GM18520 (cell line): ENCODE measurements at regions not wholly inside any gene's neighbourhood (a gene's known extent, or its start where the extent isn't known, plus 50 kb on each side); places are given as distances from the start of the nearest gene placed in this dataset.
"Not testable (repeated sequence)": the region's sequence is repeated elsewhere in the genome, so short reads cannot be mapped to it uniquely, and the experiment has no call there.

Source experiments
- ATAC-seq: cut with Tn5 transposase; IDR thresholded peaks from one replicate; pipeline ENCODE4 v1.9.1; 2021; ENCODE audit not compliant: unreplicated experiment

- no peak for ATAC-seq
Measured at GRCh38 chr12:42741771-42742510, 152.4 kb upstream of the PRICKLE1 start.

- ATAC-seq = no peak
Measured at GRCh38 chr12:42741091-42741490, 151.5 kb upstream of the PRICKLE1 start.

- no peak for ATAC-seq
Measured at GRCh38 chr12:42737398-42737797, 147.9 kb upstream of the PRICKLE1 start.

GRCh38 chr12:42735861-42736361 lies 146.4 kb upstream of the PRICKLE1 start:
- no peak for ATAC-seq

GRCh38 chr12:42733911-42734310 lies 144.4 kb upstream of the PRICKLE1 start:
- ATAC-seq = no peak

GRCh38 chr12:42732908-42733411 lies 143.4 kb upstream of the PRICKLE1 start:
- no peak for ATAC-seq

- no peak for ATAC-seq
Measured at GRCh38 chr12:42730291-42730690, 140.7 kb upstream of the PRICKLE1 start.

- ATAC-seq = no peak
Measured at GRCh38 chr12:42729535-42729900, 140.0 kb upstream of the PRICKLE1 start.

- ATAC-seq = no peak
Measured at GRCh38 chr12:42728770-42729534, 139.4 kb upstream of the PRICKLE1 start.

- ATAC-seq = no peak
Measured at GRCh38 chr12:42728287-42728686, 138.7 kb upstream of the PRICKLE1 start.

GRCh38 chr12:42725809-42726208 lies 136.3 kb upstream of the PRICKLE1 start:
- no peak for ATAC-seq

GRCh38 chr12:42716491-42716891 lies 126.9 kb upstream of the PRICKLE1 start:
- ATAC-seq = no peak

GRCh38 chr12:42713566-42713965 lies 124.0 kb upstream of the PRICKLE1 start:
- not testable (repeated sequence) for ATAC-seq

GRCh38 chr12:42708374-42708773 lies 118.8 kb upstream of the PRICKLE1 start:
- ATAC-seq = not testable (repeated sequence)

- ATAC-seq = no peak
Measured at GRCh38 chr12:42707312-42708226, 118.0 kb upstream of the PRICKLE1 start.

GRCh38 chr12:42706321-42706720 lies 116.8 kb upstream of the PRICKLE1 start:
- ATAC-seq = no peak

- ATAC-seq = no peak
Measured at GRCh38 chr12:42705863-42706262, 116.3 kb upstream of the PRICKLE1 start.

- no peak for ATAC-seq
Measured at GRCh38 chr12:42704810-42705401, 115.4 kb upstream of the PRICKLE1 start.

GRCh38 chr12:42704340-42704739 lies 114.8 kb upstream of the PRICKLE1 start:
- ATAC-seq = no peak

GRCh38 chr12:42701084-42701483 lies 111.5 kb upstream of the PRICKLE1 start:
- no peak for ATAC-seq

GRCh38 chr12:42698213-42698612 lies 108.7 kb upstream of the PRICKLE1 start:
- no peak for ATAC-seq
